ENCODE measurements at regions not wholly inside any gene's neighbourhood (a gene's known extent, or its start where the extent isn't known, plus 50 kb on each side); places are given as distances from the start of the nearest gene placed in this dataset.

DNA sequence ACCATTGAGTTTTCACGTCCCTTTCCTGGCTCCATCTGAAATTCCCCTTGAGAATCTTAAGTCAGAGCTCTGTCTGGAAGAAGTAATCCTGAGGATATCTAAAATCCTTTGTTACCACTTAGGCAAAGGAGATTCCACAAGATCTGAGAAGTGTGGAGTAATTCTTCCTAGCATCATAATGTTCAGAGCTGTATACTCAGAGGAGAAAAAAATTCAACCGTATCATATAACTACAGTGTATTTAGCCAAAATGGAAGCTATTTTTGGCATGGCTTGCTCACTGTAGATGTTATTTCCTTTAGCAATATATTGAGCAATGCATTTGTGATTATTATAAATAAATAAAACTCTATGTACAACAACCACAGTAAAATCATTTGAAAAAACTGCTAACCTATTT, 1858.4 kb downstream of the EFNA5 start:
- TF ChIP-seq EZH2 (IDR thresholded peaks at IDR 0.05; ENCODE audit: borderline replicate concordance, low read depth, low read length, poor library complexity, severe bottlenecking) = no peak
- TF ChIP-seq, protein P1, sequence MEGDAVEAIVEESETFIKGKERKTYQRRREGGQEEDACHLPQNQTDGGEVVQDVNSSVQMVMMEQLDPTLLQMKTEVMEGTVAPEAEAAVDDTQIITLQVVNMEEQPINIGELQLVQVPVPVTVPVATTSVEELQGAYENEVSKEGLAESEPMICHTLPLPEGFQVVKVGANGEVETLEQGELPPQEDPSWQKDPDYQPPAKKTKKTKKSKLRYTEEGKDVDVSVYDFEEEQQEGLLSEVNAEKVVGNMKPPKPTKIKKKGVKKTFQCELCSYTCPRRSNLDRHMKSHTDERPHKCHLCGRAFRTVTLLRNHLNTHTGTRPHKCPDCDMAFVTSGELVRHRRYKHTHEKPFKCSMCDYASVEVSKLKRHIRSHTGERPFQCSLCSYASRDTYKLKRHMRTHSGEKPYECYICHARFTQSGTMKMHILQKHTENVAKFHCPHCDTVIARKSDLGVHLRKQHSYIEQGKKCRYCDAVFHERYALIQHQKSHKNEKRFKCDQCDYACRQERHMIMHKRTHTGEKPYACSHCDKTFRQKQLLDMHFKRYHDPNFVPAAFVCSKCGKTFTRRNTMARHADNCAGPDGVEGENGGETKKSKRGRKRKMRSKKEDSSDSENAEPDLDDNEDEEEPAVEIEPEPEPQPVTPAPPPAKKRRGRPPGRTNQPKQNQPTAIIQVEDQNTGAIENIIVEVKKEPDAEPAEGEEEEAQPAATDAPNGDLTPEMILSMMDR (conservative IDR thresholded peaks at IDR 0.05; ENCODE audit: low read depth, low read length) = no peak

Data from A673 (cell line).